ENCODE measurements at regions not wholly inside any gene's neighbourhood (a gene's known extent, or its start where the extent isn't known, plus 50 kb on each side); places are given as distances from the start of the nearest gene placed in this dataset.
"Not testable (repeated sequence)": the region's sequence is repeated elsewhere in the genome, so short reads cannot be mapped to it uniquely, and the experiment has no call there.

GRCh38 chr14:103239751-103240150 is 94.3 kb upstream of the EIF5 start:
- TF ChIP-seq, protein P1, sequence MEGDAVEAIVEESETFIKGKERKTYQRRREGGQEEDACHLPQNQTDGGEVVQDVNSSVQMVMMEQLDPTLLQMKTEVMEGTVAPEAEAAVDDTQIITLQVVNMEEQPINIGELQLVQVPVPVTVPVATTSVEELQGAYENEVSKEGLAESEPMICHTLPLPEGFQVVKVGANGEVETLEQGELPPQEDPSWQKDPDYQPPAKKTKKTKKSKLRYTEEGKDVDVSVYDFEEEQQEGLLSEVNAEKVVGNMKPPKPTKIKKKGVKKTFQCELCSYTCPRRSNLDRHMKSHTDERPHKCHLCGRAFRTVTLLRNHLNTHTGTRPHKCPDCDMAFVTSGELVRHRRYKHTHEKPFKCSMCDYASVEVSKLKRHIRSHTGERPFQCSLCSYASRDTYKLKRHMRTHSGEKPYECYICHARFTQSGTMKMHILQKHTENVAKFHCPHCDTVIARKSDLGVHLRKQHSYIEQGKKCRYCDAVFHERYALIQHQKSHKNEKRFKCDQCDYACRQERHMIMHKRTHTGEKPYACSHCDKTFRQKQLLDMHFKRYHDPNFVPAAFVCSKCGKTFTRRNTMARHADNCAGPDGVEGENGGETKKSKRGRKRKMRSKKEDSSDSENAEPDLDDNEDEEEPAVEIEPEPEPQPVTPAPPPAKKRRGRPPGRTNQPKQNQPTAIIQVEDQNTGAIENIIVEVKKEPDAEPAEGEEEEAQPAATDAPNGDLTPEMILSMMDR (IDR thresholded peaks at IDR 0.05): no peak
- intact Hi-C loops (cut with DNase I): no loop called here
- ATAC-seq: no peak
- no peaks in the 10 kb centered on the region for H3K27me3 ChIP-seq (ENCODE audit: insufficient read depth in 3 of 3, low read length in 2 of 3)
- 89 to 94% (median 94%) methylated on average over 6 of the region's 6 CpGs for WGBS, 3 donors
- no peaks in the 10 kb centered on the region for H3K4me1 ChIP-seq
- H3K27ac ChIP-seq: no peak overlapping the region
- peaks cover 9% of the 10 kb centered on the region for H3K9me3 ChIP-seq
- H3K4me3 ChIP-seq: no peak overlapping the region
- DNase-seq: no peak
- no peaks in the 10 kb centered on the region for H3K36me3 ChIP-seq (ENCODE audit: insufficient read depth in 1 of 2, low read depth in 1 of 2)

DNA sequence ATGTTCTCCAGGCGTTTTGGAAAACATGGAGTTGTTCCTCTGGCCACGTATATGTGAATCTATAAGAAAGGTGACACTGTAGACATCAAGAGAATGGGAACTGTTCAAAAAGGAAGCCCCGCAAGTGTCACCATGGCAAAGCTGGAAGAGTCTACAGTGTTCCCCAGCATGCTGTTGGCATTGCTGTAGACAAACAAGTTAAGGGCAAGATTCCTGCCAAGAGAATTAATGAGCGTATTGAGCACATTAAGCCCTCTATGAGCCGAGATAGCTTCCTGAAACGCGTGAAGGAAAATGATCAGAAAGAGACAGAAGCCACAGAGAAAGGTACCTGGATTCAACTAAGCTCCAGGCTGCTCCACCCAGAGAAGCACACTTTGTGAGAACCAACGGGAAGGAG is 92.5 kb upstream of the EIF5 start:
- Histone ChIP-seq H3K4me3 (no peak overlapping the region), H3K9me3 (peaks cover 9% of the 10 kb centered on the region), H3K36me3 (ENCODE audit: insufficient read depth in 1 of 2, low read depth in 1 of 2) (no peaks in the 10 kb centered on the region), H3K4me1 (no peaks in the 10 kb centered on the region), H3K27ac (no peak overlapping the region), H3K27me3 (ENCODE audit: insufficient read depth in 3 of 3, low read length in 2 of 3) (no peaks in the 10 kb centered on the region)
- WGBS, 3 donors: 52 to 59% (median 53%) methylated on average over 8 of the region's 8 CpGs
- intact Hi-C loops (cut with DNase I): no loop called here
- no peak for DNase-seq
- ATAC-seq: no peak
- TF ChIP-seq, protein P1 (IDR thresholded peaks at IDR 0.05): no peak

DNA sequence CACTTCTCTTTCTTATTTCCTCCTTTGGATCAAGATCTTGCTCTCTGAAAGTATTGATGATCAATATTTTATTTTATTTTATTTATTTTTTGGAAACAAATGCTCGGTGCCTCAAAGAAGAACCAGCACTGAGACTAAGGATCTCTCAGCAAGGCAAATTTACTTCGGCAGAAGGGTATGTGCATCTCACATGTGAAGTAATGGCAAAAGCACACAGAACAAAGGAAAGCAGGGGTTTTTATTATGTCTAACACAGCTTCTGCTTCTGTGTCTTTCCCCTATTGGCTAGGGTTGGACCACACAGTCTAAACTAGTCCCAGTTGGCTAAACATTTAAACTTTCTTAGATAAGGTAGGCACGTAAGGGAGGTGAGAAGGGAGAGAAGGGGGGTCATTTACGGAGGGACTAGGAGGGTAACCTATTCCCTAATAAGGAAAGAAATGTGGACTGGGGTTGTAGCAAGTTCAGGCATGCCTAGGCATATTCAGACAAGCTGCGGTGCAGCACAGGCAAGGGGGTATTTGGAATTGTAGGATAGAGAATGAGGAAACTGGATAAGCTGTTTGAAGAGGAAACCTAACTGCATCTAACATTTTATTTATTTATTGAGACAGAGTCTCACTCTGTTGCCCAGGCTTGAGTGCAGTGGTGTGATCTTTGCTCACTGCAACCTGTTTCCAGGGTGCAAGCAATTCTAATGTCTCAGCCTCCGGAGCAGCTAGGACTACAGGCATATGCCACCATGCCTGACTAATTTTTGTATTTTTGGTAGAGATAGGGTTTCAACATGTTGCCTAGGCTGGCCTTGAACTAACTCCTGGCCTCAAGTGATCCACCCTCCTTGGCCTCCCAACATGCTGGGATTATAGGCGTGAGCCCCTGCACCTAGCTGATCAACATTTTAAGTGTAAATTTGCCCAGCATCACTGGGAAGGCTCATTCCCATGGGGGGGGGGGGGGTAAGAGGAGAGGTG is 90.0 kb upstream of the EIF5 start:
- TF ChIP-seq, protein P1 (IDR thresholded peaks at IDR 0.05): no peak
- H3K9me3 ChIP-seq: no peaks in the 10 kb centered on the region
- no peak overlapping the region for H3K27ac ChIP-seq
- H3K4me3 ChIP-seq: no peak overlapping the region
- DNase-seq: no peak
- no peak for ATAC-seq
- no peaks in the 10 kb centered on the region for H3K4me1 ChIP-seq
- H3K36me3 ChIP-seq (ENCODE audit: insufficient read depth in 1 of 2, low read depth in 1 of 2): no peaks in the 10 kb centered on the region
- intact Hi-C loops (cut with DNase I): no loop called here
- H3K27me3 ChIP-seq (ENCODE audit: insufficient read depth in 3 of 3, low read length in 2 of 3): no peaks in the 10 kb centered on the region
- WGBS, 3 donors: 92 to 98% (median 95%) methylated on average over 7 of the region's 7 CpGs

DNA sequence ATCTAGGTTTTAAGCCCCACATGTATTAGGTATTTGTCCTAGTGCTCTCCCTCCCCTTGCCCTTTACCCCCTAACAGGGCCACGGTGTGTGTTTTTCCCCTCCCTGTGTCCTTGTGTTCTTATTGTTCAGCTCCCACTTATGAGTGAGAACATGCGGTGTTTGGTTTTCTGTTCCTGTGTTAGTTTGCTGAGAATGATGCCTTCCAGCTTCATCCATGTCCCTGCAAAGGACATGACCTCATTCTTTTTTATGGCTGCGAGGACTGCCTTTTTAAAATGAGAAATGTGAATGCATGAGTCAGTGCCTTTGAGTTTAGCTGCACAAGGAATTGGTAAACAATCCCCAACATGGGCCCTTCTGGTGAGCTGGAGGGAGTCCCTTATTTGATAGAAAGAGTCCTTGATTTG is 88.4 kb upstream of the EIF5 start:
- 52 to 56% (median 52%) methylated on average over 3 of the region's 3 CpGs for WGBS, 3 donors
- H3K27ac ChIP-seq; intact Hi-C loops (cut with DNase I); H3K9me3 ChIP-seq; H3K4me1 ChIP-seq; ATAC-seq; H3K36me3 ChIP-seq (ENCODE audit: insufficient read depth in 1 of 2, low read depth in 1 of 2); H3K27me3 ChIP-seq (ENCODE audit: insufficient read depth in 3 of 3, low read length in 2 of 3); DNase-seq; H3K4me3 ChIP-seq: not testable (repeated sequence)

DNA sequence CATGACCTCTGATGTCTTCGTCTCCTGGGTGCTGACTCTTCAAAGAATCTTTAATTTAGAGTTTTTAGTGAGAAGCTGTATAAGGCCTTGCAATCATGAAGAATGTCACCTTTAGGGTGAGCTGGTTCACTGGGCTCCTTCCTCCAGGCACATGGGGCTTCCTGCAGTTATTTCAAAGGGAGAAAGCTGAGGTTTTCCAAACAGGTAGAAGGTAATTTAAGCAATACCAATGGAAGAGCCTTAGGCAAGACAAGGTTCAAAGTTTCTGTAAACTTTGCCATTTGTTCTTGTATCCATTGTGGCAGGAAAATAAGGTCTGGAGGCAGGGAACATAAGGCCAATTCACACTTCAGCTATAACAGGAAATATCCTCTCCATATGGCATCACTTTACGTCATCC is 88.0 kb upstream of the EIF5 start:
- DNase-seq: no peak
- no peaks in the 10 kb centered on the region for H3K36me3 ChIP-seq (ENCODE audit: insufficient read depth in 1 of 2, low read depth in 1 of 2)
- H3K27ac ChIP-seq: no peak overlapping the region
- no peaks in the 10 kb centered on the region for H3K4me1 ChIP-seq
- H3K27me3 ChIP-seq (ENCODE audit: insufficient read depth in 3 of 3, low read length in 2 of 3): no peaks in the 10 kb centered on the region
- intact Hi-C loops (cut with DNase I): no loop called here
- TF ChIP-seq, protein P1 (IDR thresholded peaks at IDR 0.05): no peak
- 43 to 52% (median 45%) methylated on average over 2 of the region's 2 CpGs for WGBS, 3 donors
- H3K4me3 ChIP-seq: no peak overlapping the region
- H3K9me3 ChIP-seq: no peaks in the 10 kb centered on the region
- ATAC-seq: no peak

Data from psoas muscle (tissue), 7 donors.